Left renal cortex interstitium (tissue), 4 donors: ENCODE measurements at regions not wholly inside any gene's neighbourhood (a gene's known extent, or its start where the extent isn't known, plus 50 kb on each side); places are given as distances from the start of the nearest gene placed in this dataset.

Experiments used
- DNase-seq, 4 donors: peaks; one replicate each; pipeline ENCODE4 v3.0.0-alpha.2; 2013; ENCODE audit warnings: low read depth in 4 of 4, low spot score in 2 of 4, missing footprints in 1 of 4

- no peak for DNase-seq
Measured at GRCh38 chr1:164953815-164954214, 394.8 kb downstream of the PBX1 start.

- DNase-seq: no peak
Measured at GRCh38 chr1:164953098-164953497, 394.1 kb downstream of the PBX1 start.

GRCh38 chr1:164951508-164951907 lies 392.5 kb downstream of the PBX1 start:
- no peak for DNase-seq

GRCh38 chr1:164950541-164950986 lies 391.6 kb downstream of the PBX1 start:
- DNase-seq: no peak

GRCh38 chr1:164949771-164950471 lies 390.9 kb downstream of the PBX1 start:
- DNase-seq: no peak

GRCh38 chr1:164948101-164948500 lies 389.1 kb downstream of the PBX1 start:
- DNase-seq: no peak

- no peak for DNase-seq
Measured at GRCh38 chr1:164937291-164937690, 378.3 kb downstream of the PBX1 start.

GRCh38 chr1:164932580-164932979 lies 373.6 kb downstream of the PBX1 start:
- no peak for DNase-seq

- no peak for DNase-seq
Measured at GRCh38 chr1:164930833-164931232, 371.8 kb downstream of the PBX1 start.

- no peak for DNase-seq
Measured at GRCh38 chr1:164930241-164930640, 371.3 kb downstream of the PBX1 start.

GRCh38 chr1:164928232-164928812 lies 369.3 kb downstream of the PBX1 start:
- DNase-seq: no peak

GRCh38 chr1:164926107-164926506 lies 367.1 kb downstream of the PBX1 start:
- DNase-seq: no peak

GRCh38 chr1:164922585-164922984 lies 363.6 kb downstream of the PBX1 start:
- no peak for DNase-seq

GRCh38 chr1:164921493-164921892 lies 362.5 kb downstream of the PBX1 start:
- DNase-seq: no peak

GRCh38 chr1:164918140-164918539 lies 359.2 kb downstream of the PBX1 start:
- DNase-seq: no peak

- DNase-seq: no peak
Measured at GRCh38 chr1:164914208-164914607, 355.2 kb downstream of the PBX1 start.

GRCh38 chr1:164912290-164912689 lies 353.3 kb downstream of the PBX1 start:
- DNase-seq: no peak

GRCh38 chr1:164910671-164911070 lies 351.7 kb downstream of the PBX1 start:
- DNase-seq: no peak

GRCh38 chr1:164907666-164908065 lies 348.7 kb downstream of the PBX1 start:
- no peak for DNase-seq

GRCh38 chr1:164905869-164906268 lies 346.9 kb downstream of the PBX1 start:
- DNase-seq: no peak

GRCh38 chr1:164902491-164902890 lies 343.5 kb downstream of the PBX1 start:
- DNase-seq: no peak
